GM19372 (cell line): ENCODE measurements at regions not wholly inside any gene's neighbourhood (a gene's known extent, or its start where the extent isn't known, plus 50 kb on each side); places are given as distances from the start of the nearest gene placed in this dataset.

Source experiments
- ATAC-seq: cut with Tn5 transposase; IDR thresholded peaks from one replicate; pipeline ENCODE4 v1.9.1; 2021; ENCODE audit warnings: mild to moderate bottlenecking, low read depth, moderate library complexity; ENCODE audit not compliant: unreplicated experiment

DNA sequence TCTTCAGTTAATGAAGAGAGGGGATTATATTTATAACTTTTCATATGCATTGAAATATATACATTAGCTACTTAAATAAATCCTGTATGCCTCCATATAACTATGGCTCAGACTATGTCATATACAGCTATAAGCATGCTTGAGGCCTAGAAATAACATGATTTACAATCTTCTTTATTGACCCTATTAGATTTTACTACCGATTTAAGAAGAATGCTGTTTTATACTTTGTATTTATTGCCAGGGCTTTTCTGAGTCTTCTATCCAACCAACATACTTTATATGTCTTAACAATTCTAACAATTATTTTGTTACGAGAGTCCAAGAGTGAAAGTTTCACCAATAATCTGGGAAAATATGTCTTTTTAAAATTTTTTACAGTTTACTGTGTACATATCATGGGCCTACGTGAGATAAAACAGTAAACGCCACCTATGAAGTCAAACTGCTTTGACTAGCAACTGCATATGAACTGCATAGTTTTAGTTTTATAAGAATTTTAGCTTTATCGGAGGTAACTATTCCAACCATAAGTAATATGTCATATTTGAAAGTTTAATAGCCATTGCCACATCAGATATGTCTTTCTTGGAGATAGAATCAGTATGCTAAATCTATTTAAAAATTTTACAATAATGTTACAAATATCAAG, 861.0 kb downstream of the USP25 start:
- no peak for ATAC-seq

- no peak for ATAC-seq
These were observed 862.6 kb downstream of the USP25 start for GRCh38 chr21:16592381-16592780.

GRCh38 chr21:16594191-16594590, 864.4 kb downstream of the USP25 start:
- no peak for ATAC-seq

DNA sequence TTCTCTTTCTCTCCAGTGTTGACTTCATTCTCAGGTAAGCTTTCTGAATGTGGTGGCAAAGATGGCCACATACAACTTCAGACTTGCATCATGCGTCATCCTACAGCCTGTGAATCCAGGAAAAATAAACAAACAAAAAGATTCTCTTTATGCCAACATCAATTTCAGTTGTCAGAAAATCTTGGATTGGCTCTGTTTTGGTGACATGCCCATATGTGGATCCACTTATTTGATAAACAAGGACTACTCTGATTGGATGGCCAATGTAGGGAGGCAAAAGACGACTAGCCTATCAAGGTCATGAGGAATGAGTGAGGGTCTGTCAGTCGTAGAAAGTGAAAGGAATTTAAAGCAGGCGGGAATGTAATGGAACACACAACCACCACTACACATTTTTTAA, 866.6 kb downstream of the USP25 start:
- no peak for ATAC-seq

- no peak for ATAC-seq
These were observed 868.0 kb downstream of the USP25 start for GRCh38 chr21:16597753-16598152.

GRCh38 chr21:16605597-16605996, 875.8 kb downstream of the USP25 start:
- ATAC-seq = no peak

DNA sequence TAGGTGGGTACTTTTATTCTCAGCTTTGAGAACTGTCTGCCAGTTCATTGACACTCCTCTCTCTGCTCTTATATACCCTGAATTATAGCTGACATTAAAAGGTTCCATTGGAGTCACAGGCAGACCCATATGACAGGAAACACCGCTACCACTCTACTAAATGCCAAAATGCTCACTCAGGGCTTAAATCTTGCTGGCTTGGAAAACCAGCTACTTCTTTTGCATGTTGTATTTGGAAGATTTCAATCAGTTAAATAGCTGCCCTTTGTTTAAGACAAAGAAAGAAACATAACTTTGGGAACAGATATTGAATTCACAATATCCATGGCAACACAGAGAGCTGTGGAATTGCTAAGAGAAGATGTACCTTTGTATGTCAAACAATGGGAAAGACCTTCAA, 876.5 kb downstream of the USP25 start:
- no peak for ATAC-seq

- no peak for ATAC-seq
These were observed 878.5 kb downstream of the USP25 start for GRCh38 chr21:16608209-16608830.

- ATAC-seq = no peak
These were observed 889.5 kb downstream of the USP25 start for GRCh38 chr21:16619281-16619680.

DNA sequence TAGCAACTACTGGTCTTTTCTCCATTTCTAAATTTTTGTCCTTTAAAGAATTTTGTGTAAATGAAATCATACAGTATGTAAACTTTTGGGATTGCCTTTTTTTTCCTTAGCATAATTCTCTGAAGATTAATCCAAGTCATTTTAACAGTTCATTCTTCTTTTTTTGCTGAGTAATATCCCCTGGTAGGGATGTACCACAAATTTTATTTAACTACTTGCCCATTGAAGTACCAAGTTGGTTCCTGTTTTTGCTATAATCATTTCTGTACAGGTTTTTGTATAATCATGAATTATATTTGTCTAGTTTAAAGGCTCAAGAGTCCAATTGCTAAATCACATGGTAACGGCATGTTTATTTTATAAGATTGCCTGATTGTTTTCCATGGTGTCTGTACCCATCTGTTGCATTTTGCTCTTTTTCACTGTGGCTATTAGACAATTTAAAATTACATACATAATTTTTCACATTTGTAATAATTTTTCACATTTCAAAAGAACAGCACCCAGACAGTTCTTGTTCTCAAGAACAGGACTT, 891.1 kb downstream of the USP25 start:
- no peak for ATAC-seq

DNA sequence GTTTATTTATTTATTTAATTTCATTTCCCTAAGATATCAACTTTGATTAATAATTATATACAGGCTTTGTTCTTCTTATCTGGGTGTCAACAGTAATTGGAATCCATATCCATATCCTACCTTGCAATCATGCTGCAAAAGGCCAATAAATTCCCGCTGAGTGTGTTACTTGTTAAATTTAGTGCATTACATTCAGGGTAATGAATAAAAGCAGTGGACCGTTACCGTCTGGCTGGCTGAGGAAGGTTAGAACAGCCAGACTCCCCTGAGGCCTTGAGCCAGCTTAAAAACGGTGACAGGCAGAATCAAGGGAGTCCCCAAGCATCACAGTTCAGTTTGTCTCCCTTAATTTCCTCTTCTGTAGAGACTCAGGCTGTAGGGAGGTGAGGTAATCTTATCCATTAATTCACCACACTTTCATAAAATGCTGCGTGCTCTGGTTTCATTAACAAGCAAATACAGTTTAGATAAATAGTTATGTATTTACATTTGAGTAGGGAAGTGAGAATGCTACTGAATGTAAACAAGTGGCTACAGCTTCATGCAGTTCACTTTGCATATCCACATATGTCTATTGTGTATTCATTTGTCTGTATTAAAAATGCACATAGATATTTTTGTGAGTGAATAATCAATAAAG, 888.2 kb upstream of the CXADR start:
- no peak for ATAC-seq

DNA sequence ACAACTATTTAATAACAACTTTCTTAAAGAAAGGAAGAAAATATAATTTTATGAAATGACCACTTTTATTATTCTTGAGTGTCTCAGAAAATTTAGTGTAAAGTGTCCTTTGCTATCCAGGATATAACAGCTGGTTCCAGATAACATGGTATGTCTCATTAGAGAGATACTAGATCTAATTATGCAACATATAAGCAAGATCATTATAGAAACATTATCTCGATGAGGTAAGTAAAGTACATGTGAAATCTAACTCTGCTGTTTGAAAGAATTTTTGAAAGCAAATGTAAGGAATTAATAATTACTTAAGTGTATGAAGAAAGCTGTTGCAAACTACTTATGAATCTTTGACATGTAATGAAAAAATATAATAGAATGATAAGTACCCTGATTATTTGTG, 887.4 kb upstream of the CXADR start:
- ATAC-seq = no peak

DNA sequence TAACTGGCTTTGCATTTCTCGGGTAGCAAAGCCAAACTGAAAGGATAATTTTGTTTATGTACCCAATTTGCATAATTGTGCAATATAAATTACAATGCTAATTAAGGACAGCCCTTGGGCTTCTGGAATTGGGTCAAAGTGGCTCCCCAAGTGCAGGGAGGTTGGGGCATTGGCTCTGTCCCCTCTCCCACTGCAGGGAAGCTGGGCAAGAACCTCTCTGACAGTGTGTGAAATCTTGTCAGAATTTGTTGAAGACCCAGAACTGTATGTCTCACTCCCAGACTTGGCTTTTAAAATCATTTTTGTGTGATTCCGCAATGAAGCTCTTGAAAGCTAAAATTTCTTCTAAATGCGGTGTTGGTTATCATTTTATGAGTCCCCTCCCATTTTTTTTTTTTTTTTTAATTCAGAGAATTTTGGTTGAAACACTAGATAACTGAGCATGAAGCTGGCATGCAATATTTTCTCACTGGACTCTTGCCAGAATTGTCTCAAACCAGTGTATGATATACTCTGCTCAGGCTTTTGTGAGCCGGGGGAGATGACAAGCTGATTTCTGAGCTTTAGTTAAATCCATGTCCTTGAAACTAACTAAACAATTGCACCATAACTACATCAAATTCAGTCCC, 878.9 kb upstream of the CXADR start:
- ATAC-seq = no peak

DNA sequence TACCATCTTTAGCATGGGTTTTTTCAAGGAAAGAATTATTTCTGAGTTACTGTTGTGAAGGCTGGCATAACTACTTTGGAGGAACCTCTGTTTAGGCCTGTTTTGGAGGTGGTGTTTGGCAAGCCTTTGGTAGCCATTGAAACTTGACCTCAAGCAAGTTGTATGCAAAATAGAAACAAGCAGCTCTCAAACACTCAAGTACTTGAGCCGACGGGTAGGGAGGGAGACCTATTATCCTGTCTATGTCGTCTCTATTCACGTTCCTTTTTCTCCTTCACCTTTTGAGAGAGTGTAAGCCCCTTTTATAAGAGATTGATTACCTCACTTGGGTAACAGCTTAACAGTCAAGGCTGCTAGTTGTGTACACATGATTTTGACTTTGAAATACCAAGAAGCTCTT, 878.3 kb upstream of the CXADR start:
- no peak for ATAC-seq

GRCh38 chr21:16640297-16641027, 872.4 kb upstream of the CXADR start:
- ATAC-seq = no peak

GRCh38 chr21:16642353-16642752, 870.5 kb upstream of the CXADR start:
- ATAC-seq = no peak

DNA sequence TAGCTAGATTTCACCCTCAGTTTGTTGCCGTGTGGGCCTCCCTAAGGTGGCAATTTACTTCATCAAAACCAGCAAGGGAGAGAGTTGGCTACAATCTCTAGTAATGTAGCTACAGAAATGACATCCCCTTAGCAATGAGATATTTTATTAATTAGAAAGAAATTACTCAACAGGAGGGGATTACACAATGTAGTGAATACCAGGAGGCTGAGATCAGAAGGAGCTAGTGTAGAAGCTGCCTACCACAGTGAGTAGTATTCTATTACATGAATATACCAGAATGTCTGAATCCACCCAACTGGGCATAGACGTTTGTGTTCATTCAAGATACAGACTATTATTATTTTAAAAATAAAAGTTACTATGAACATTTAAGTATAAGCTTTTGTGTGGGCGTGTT, 868.2 kb upstream of the CXADR start:
- no peak for ATAC-seq

DNA sequence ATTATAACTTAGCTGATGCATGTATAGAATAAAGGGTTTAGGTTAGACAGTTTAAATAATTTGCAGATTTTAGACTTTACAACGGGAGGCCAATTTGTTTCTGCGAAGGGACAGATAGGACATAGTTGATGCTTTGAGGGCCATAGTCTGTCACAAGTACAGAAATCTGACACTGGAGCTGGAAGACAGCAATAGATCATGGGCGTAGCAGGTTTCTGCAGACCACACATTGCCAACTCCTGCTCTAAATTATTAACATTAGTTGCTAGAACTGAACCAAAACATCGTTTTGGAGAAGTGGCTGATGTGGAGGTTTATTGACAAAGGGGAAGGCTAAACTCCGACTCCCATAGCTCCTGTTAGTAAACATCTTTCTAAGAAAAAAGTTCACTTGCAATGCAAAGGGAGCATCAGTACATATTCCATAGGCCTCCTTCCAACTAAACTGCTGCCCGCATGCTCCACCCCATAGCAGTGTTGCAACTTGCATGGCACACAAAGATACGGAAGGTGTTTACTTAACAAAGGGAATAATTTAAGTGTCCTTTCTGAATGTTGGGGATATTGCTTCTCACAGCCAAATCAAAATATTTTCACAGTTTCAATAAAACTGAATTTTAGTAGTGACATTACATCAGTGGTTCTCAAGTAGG, 862.0 kb upstream of the CXADR start:
- no peak for ATAC-seq

DNA sequence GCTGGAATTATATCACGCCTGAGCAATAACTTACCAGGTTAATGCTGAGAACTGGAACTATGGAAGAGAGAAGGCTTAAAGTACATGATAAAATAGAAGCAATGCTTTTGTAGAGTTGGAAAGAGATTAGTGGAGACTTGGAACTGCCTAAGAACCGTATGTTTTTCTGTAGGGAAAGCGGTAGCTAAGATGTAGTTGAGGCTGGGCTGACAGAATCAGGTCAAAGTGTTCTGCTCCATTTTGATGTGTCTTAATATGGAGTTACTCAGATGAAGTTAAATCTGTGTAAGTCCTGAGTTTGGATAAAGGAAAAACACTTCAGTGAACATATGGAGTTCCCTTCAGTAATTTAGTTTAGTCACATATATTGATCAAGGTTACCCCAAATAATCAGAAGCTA, 860.9 kb upstream of the CXADR start:
- ATAC-seq = no peak

DNA sequence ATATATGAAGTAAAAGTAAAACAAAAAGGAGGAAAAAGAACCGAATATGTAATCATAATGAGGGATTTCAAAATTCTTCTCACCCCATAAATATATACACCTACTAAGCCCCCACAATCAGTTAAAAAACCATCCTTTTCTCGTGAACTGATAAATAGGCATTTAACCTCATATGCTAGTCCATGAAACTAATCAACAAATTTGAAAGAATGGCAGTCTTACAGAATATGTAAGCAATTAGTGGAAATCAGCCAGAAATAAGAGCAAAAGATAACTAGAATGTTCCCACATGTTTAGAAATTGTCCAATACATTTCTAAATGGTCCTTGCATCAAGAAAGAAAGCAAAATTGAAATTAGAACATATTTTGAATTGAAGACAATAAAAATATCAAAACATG, 849.4 kb upstream of the CXADR start:
- ATAC-seq = no peak
